ENCODE measurements at regions not wholly inside any gene's neighbourhood (a gene's known extent, or its start where the extent isn't known, plus 50 kb on each side); places are given as distances from the start of the nearest gene placed in this dataset.
A peak's percentile ranks its signal among the peaks of the same experiment; 100 is the strongest.

- FAIRE-seq (no peak), DNase-seq (ENCODE audit: low read depth, low spot score) (no peak), ATAC-seq (peak; percentile 66)
- no peaks in the 10 kb centered on the region for H3K4me1 ChIP-seq (ENCODE audit: control insufficient read depth, insufficient read depth, low read length)
- ChIA-PET SMC1A (ENCODE audit: uncharacterized antibody, unreplicated experiment) (interaction anchor here (0.7 to 2.7 kb wide), 6 partner anchors 14 to 516 kb away, joined by 3 to 10 read pairs (median 3); no protein-coding TSS in a partner anchor), CTCF (interaction anchor here (0.6 to 3.9 kb wide), 20 partner anchors 9 to 681 kb away, joined by 3 to 24 read pairs (median 3); no protein-coding TSS in a partner anchor), POLR2A (no interaction called here), RAD21 (ENCODE audit: unreplicated experiment) (interaction anchor here (0.5 to 1.8 kb wide), 4 partner anchors 80 to 594 kb away, joined by 3 to 6 read pairs (median 4); no protein-coding TSS in a partner anchor)
- in situ Hi-C loops (cut with MboI) (no loop called here), intact Hi-C loops (cut with micrococcal nuclease; ENCODE audit: unreplicated experiment) (no loop called here)
- H3K79me2 ChIP-seq (ENCODE audit: control insufficient read depth, insufficient read depth, low read length): no peaks in the 10 kb centered on the region
- peak; percentile 49 for TF ChIP-seq RAD21 (IDR thresholded peaks at IDR 0.05; ENCODE audit: insufficient read depth, low read depth, low read length)
- TF ChIP-seq, protein P1, sequence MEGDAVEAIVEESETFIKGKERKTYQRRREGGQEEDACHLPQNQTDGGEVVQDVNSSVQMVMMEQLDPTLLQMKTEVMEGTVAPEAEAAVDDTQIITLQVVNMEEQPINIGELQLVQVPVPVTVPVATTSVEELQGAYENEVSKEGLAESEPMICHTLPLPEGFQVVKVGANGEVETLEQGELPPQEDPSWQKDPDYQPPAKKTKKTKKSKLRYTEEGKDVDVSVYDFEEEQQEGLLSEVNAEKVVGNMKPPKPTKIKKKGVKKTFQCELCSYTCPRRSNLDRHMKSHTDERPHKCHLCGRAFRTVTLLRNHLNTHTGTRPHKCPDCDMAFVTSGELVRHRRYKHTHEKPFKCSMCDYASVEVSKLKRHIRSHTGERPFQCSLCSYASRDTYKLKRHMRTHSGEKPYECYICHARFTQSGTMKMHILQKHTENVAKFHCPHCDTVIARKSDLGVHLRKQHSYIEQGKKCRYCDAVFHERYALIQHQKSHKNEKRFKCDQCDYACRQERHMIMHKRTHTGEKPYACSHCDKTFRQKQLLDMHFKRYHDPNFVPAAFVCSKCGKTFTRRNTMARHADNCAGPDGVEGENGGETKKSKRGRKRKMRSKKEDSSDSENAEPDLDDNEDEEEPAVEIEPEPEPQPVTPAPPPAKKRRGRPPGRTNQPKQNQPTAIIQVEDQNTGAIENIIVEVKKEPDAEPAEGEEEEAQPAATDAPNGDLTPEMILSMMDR (IDR thresholded peaks at IDR 0.05 in 2 of 3, conservative IDR thresholded peaks at IDR 0.05 in 1 of 3; ENCODE audit: control insufficient read depth in 2 of 3, extremely low read depth in 1 of 3, insufficient read depth in 1 of 3, low read depth in 3 of 3, low read length in 3 of 3): peak; percentile 45 to 50 (median 46); a peak in 4 of 6 replicates
- no peak for TF ChIP-seq BMI1 (IDR thresholded peaks at IDR 0.05; ENCODE audit: borderline replicate concordance)
- H3K27me3 ChIP-seq (replicated peaks in 1 of 2; ENCODE audit: control insufficient read depth in 2 of 2, insufficient read depth in 2 of 2, low read length in 1 of 2): no peaks in the 10 kb centered on the region
- no peaks in the 10 kb centered on the region for H3K36me3 ChIP-seq (ENCODE audit: control insufficient read depth in 2 of 2, insufficient read depth in 2 of 2, low read length in 1 of 2)
- no peak overlapping the region for H2AFZ ChIP-seq (ENCODE audit: control insufficient read depth, low read depth, low read length)
- no peak overlapping the region for H3K4me2 ChIP-seq (ENCODE audit: control insufficient read depth, insufficient read depth)
- H3K27ac ChIP-seq (ENCODE audit: control insufficient read depth, insufficient read depth): no peak overlapping the region
- BruUV-seq (replicated peaks): no TSS peak
- H3K9me3 ChIP-seq (replicated peaks; ENCODE audit: control insufficient read depth, insufficient read depth, low read length): no peaks in the 10 kb centered on the region
- H3K4me3 ChIP-seq: no peak overlapping the region
- 13% methylated on average over 3 of the region's 3 CpGs for WGBS (ENCODE audit: insufficient coverage, insufficient replicate concordance, low lambda C conversion rate, missing lambda C conversion rate)
- H3K9ac ChIP-seq (ENCODE audit: control insufficient read depth, insufficient read depth, low read length): no peak overlapping the region
- no peaks in the 10 kb centered on the region for H4K20me1 ChIP-seq (ENCODE audit: control insufficient read depth, insufficient read depth)
Measured at GRCh38 chr15:45795440-45796069, 160.7 kb downstream of the SQOR start.

GRCh38 chr15:45796433-45796832 lies 161.6 kb downstream of the SQOR start:
- no TSS peak for BruUV-seq (replicated peaks)
- no peaks in the 10 kb centered on the region for H3K27me3 ChIP-seq (replicated peaks in 1 of 2; ENCODE audit: control insufficient read depth in 2 of 2, insufficient read depth in 2 of 2, low read length in 1 of 2)
- no peaks in the 10 kb centered on the region for H3K9me3 ChIP-seq (replicated peaks; ENCODE audit: control insufficient read depth, insufficient read depth, low read length)
- WGBS (ENCODE audit: insufficient coverage, insufficient replicate concordance, low lambda C conversion rate, missing lambda C conversion rate): 27% methylated on average over 3 of the region's 3 CpGs
- H3K4me1 ChIP-seq (ENCODE audit: control insufficient read depth, insufficient read depth, low read length): no peaks in the 10 kb centered on the region
- no peak overlapping the region for H2AFZ ChIP-seq (ENCODE audit: control insufficient read depth, low read depth, low read length)
- no peaks in the 10 kb centered on the region for H3K79me2 ChIP-seq (ENCODE audit: control insufficient read depth, insufficient read depth, low read length)
- intact Hi-C loops (cut with micrococcal nuclease; ENCODE audit: unreplicated experiment): no loop called here
- CTCF ChIA-PET: interaction anchor here (1.1 to 3.9 kb wide), 7 partner anchors 9 to 385 kb away, joined by 3 to 24 read pairs (median 4); no protein-coding TSS in a partner anchor
- no peaks in the 10 kb centered on the region for H4K20me1 ChIP-seq (ENCODE audit: control insufficient read depth, insufficient read depth)
- H3K4me2 ChIP-seq (ENCODE audit: control insufficient read depth, insufficient read depth): no peak overlapping the region
- RAD21 ChIA-PET (ENCODE audit: unreplicated experiment): interaction anchor here (0.5 to 1.8 kb wide), 4 partner anchors 81 to 594 kb away, joined by 3 to 6 read pairs (median 4); no protein-coding TSS in a partner anchor
- FAIRE-seq (no peak), DNase-seq (ENCODE audit: low read depth, low spot score) (no peak), ATAC-seq (no peak)
- SMC1A ChIA-PET (ENCODE audit: uncharacterized antibody, unreplicated experiment): interaction anchor here (0.6 to 2.7 kb wide), 5 partner anchors 15 to 963 kb away, joined by 3 to 10 read pairs (median 3); no protein-coding TSS in a partner anchor
- POLR2A ChIA-PET: no interaction called here
- H3K4me3 ChIP-seq: no peak overlapping the region
- H3K36me3 ChIP-seq (ENCODE audit: control insufficient read depth in 2 of 2, insufficient read depth in 2 of 2, low read length in 1 of 2): no peaks in the 10 kb centered on the region
- in situ Hi-C loops (cut with MboI): no loop called here
- no peak overlapping the region for H3K9ac ChIP-seq (ENCODE audit: control insufficient read depth, insufficient read depth, low read length)
- no peak overlapping the region for H3K27ac ChIP-seq (ENCODE audit: control insufficient read depth, insufficient read depth)
- no peak for TF ChIP-seq SUPT20H (IDR thresholded peaks at IDR 0.05; ENCODE audit: borderline replicate concordance, control insufficient read depth, low read depth, low read length)
- no peak for TF ChIP-seq RBBP5 (conservative IDR thresholded peaks at IDR 0.05)
- no peak for TF ChIP-seq RB1 (IDR thresholded peaks at IDR 0.05; ENCODE audit: borderline replicate concordance)
- TF ChIP-seq YY1 (IDR thresholded peaks at IDR 0.05; ENCODE audit: low read depth, low read length): no peak
- TF ChIP-seq, protein P2, sequence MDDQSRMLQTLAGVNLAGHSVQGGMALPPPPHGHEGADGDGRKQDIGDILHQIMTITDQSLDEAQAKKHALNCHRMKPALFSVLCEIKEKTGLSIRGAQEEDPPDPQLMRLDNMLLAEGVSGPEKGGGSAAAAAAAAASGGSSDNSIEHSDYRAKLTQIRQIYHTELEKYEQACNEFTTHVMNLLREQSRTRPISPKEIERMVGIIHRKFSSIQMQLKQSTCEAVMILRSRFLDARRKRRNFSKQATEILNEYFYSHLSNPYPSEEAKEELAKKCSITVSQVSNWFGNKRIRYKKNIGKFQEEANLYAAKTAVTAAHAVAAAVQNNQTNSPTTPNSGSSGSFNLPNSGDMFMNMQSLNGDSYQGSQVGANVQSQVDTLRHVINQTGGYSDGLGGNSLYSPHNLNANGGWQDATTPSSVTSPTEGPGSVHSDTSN (IDR thresholded peaks at IDR 0.05; ENCODE audit: insufficient replicate concordance, low read depth, low read length): no peak
- no peak for TF ChIP-seq CEBPB (IDR thresholded peaks at IDR 0.05; ENCODE audit: borderline replicate concordance in 1 of 2, low read depth in 2 of 2, low read length in 2 of 2)

All from GM12878 (cell line).